ENCODE measurements at regions not wholly inside any gene's neighbourhood (a gene's known extent, or its start where the extent isn't known, plus 50 kb on each side); places are given as distances from the start of the nearest gene placed in this dataset.

DNA sequence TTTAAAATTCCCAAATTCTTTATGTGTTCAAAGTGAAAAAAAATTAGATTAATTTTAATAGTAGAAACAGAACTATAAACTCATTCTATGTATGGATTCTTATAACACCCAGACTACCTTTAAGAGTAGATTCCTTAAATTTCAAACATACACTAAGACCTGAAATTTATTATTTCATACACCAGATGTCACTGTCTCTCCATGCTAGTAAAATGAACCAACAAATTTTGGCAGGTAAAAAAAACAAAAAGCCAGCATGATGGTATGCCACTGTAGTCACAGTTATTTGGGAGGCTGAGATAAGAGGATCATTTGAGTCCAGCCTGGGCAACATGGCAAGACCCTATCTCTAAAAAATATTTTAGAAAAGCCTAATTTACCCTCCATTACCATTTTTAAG lies 461.3 kb upstream of the NAALADL2 start:
- Histone ChIP-seq H3K27ac (ENCODE audit: poor library complexity, severe bottlenecking) (no peak overlapping the region), H3K9me3 (ENCODE audit: severe bottlenecking) (no peaks in the 10 kb centered on the region), H3K4me1 (ENCODE audit: insufficient read depth, poor library complexity, severe bottlenecking) (no peaks in the 10 kb centered on the region), H3K4me3 (ENCODE audit: severe bottlenecking) (no peak overlapping the region), H3K36me3 (ENCODE audit: low read depth) (no peaks in the 10 kb centered on the region), H3K27me3 (ENCODE audit: insufficient read depth, poor library complexity, severe bottlenecking) (no peaks in the 10 kb centered on the region)
- ATAC-seq (ENCODE audit: low read depth) (no peak), DNase-seq (ENCODE audit: low spot score) (no peak)
- TF ChIP-seq, protein P1, sequence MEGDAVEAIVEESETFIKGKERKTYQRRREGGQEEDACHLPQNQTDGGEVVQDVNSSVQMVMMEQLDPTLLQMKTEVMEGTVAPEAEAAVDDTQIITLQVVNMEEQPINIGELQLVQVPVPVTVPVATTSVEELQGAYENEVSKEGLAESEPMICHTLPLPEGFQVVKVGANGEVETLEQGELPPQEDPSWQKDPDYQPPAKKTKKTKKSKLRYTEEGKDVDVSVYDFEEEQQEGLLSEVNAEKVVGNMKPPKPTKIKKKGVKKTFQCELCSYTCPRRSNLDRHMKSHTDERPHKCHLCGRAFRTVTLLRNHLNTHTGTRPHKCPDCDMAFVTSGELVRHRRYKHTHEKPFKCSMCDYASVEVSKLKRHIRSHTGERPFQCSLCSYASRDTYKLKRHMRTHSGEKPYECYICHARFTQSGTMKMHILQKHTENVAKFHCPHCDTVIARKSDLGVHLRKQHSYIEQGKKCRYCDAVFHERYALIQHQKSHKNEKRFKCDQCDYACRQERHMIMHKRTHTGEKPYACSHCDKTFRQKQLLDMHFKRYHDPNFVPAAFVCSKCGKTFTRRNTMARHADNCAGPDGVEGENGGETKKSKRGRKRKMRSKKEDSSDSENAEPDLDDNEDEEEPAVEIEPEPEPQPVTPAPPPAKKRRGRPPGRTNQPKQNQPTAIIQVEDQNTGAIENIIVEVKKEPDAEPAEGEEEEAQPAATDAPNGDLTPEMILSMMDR (IDR thresholded peaks at IDR 0.05; ENCODE audit: poor library complexity, severe bottlenecking), result peak; percentile 74

DNA sequence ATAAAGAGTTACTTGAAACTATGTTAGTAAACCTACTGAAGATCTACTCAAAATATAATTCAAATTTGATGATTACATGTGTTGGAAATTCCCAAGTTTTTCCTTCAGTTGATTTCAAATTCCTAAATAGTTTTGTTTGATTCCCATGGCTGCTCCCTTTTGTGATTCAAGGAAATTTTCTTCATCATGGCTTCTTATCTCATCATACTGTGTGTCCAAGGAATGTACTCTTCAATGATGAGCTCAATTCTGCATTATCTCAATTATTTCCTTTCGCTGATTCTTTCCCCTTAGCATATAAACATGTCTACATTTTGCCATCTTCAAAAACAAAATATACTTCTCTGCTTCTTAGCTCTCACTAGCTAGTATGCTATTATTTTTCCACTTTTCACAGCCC lies 460.4 kb upstream of the NAALADL2 start:
- Histone ChIP-seq H3K4me3 (ENCODE audit: severe bottlenecking) (no peak overlapping the region), H3K4me1 (ENCODE audit: insufficient read depth, poor library complexity, severe bottlenecking) (no peaks in the 10 kb centered on the region), H3K27ac (ENCODE audit: poor library complexity, severe bottlenecking) (no peak overlapping the region), H3K36me3 (ENCODE audit: low read depth) (no peaks in the 10 kb centered on the region), H3K27me3 (ENCODE audit: insufficient read depth, poor library complexity, severe bottlenecking) (no peaks in the 10 kb centered on the region), H3K9me3 (ENCODE audit: severe bottlenecking) (no peaks in the 10 kb centered on the region)
- ATAC-seq (ENCODE audit: low read depth), result no peak
- no peak for DNase-seq (ENCODE audit: low spot score)
- TF ChIP-seq, protein P1 (IDR thresholded peaks at IDR 0.05; ENCODE audit: poor library complexity, severe bottlenecking), result no peak

DNA sequence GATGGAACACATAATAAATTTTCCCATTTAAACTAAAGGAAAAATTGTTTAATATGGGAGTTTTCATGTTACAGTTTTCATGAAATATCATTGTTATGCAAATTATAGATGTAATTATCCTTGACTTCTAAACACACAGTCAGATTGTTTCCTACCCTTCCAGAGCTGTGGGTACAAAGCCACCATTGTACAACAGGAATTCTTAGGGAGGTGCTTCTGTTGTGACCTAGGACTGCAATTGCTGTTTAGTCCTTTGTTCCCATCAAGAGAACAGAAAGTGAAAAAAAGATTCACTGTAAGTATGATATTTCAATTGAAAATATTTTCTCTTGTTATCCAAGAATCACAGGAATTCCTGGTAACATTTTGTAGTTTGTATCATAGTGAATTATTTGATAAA lies 455.3 kb upstream of the NAALADL2 start:
- Histone ChIP-seq H3K27me3 (ENCODE audit: insufficient read depth, poor library complexity, severe bottlenecking) (no peaks in the 10 kb centered on the region), H3K4me3 (ENCODE audit: severe bottlenecking) (no peak overlapping the region), H3K27ac (ENCODE audit: poor library complexity, severe bottlenecking) (no peak overlapping the region), H3K36me3 (ENCODE audit: low read depth) (no peaks in the 10 kb centered on the region), H3K4me1 (ENCODE audit: insufficient read depth, poor library complexity, severe bottlenecking) (no peaks in the 10 kb centered on the region), H3K9me3 (ENCODE audit: severe bottlenecking) (no peaks in the 10 kb centered on the region)
- TF ChIP-seq, protein P1 (IDR thresholded peaks at IDR 0.05; ENCODE audit: poor library complexity, severe bottlenecking), result no peak
- ATAC-seq (ENCODE audit: low read depth) (no peak), DNase-seq (ENCODE audit: low spot score) (no peak)

DNA sequence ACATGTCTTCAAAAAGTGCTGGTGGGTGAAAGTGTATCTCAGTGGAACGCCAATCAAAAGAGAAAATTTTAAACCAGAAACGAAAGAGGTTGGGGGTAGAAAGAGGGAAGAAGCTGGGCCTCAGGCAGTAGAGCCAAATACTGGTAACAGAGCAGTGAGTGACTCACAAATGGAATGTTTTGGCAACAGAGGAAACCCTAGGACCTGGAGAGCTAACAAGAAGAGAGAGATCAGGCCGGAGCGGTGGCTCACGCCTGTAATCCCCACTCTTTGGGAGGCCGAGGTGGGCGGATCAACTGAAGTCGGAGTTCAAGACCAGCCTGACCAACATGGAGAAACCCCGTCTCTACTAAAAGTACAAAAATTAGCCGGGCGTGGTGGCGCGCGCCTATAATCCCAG lies 450.8 kb upstream of the NAALADL2 start:
- ATAC-seq (ENCODE audit: low read depth), result 0 out of 3 replicates have a peak, but pooled peaks have one; percentile 29

DNA sequence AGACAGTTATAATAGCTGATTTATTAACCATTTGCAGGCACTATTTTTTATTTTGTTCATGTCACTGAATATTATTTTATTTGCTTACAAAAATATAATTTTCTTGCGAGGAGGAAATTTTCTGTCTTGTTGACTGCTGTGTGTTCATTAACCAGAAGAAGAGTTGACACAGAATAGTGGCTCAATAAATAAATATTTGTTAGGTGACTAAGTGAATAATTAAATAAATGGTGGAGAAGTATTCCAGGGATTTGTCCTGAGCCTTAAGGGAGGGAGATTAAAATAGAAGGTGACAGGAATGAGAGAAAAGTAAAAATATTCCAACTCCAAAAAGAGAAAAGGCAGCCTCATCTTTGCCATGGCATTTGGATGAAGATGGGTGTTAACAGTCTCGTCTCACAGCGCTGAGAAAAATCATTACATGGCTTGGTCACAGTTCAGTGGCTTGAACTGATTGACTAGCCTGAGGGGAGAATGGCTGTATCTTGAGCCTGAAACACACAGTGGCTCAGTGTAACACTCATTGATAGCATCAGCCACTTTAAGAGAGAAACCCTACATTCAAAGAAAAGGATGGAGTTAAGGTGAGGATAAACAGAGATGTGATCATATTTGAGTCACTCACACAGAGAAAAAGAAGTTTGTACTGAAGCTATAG lies 449.9 kb upstream of the NAALADL2 start:
- no peak for ATAC-seq (ENCODE audit: low read depth)
- TF ChIP-seq, protein P1 (IDR thresholded peaks at IDR 0.05; ENCODE audit: poor library complexity, severe bottlenecking), result no peak
- H3K27ac ChIP-seq (ENCODE audit: poor library complexity, severe bottlenecking), result no peak overlapping the region
- H3K4me1 ChIP-seq (ENCODE audit: insufficient read depth, poor library complexity, severe bottlenecking), result no peaks in the 10 kb centered on the region
- no peak for DNase-seq (ENCODE audit: low spot score)
- H3K9me3 ChIP-seq (ENCODE audit: severe bottlenecking), result no peaks in the 10 kb centered on the region
- no peak overlapping the region for H3K4me3 ChIP-seq (ENCODE audit: severe bottlenecking)
- no peaks in the 10 kb centered on the region for H3K36me3 ChIP-seq (ENCODE audit: low read depth)
- no peaks in the 10 kb centered on the region for H3K27me3 ChIP-seq (ENCODE audit: insufficient read depth, poor library complexity, severe bottlenecking)

More for the DNA sequence above, 450.8 kb upstream of the NAALADL2 start:
- Histone ChIP-seq H3K27me3 (ENCODE audit: insufficient read depth, poor library complexity, severe bottlenecking) (no peaks in the 10 kb centered on the region), H3K4me3 (ENCODE audit: severe bottlenecking) (no peak overlapping the region), H3K9me3 (ENCODE audit: severe bottlenecking) (no peaks in the 10 kb centered on the region), H3K4me1 (ENCODE audit: insufficient read depth, poor library complexity, severe bottlenecking) (no peaks in the 10 kb centered on the region), H3K27ac (ENCODE audit: poor library complexity, severe bottlenecking) (no peak overlapping the region), H3K36me3 (ENCODE audit: low read depth) (no peaks in the 10 kb centered on the region)
- TF ChIP-seq, protein P1 (IDR thresholded peaks at IDR 0.05; ENCODE audit: poor library complexity, severe bottlenecking), result no peak
- no peak for DNase-seq (ENCODE audit: low spot score)

Data from RWPE2 (cell line).